ENCODE measurements at regions not wholly inside any gene's neighbourhood (a gene's known extent, or its start where the extent isn't known, plus 50 kb on each side); places are given as distances from the start of the nearest gene placed in this dataset.
A peak's percentile ranks its signal among the peaks of the same experiment; 100 is the strongest.

DNA sequence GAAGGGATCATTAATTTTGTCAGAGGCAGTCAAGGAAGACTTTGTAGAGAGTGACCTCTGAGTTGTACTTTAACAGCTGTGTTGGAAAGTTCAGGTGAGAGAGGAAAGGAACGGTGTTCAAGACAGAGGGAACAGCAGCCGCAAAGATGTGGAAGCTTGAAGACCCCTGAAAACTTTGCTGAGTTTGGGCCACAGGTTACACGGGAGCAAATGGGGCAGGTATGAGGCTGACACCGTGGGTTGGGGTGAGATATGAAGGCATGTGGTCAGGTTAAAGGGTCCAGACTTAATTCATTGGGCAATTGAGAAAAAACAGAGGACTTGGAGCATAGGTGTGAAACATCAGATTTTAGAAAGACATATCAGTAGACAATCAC, 72.0 kb upstream of the SERP2 start:
- TF ChIP-seq CTCF (conservative IDR thresholded peaks at IDR 0.05; ENCODE audit: low read depth, low read length) = no peak
- DNase-seq (ENCODE audit: low read depth) = no peak
- no peak overlapping the region for H3K4me3 ChIP-seq (ENCODE audit: low read depth, low read length)

DNA sequence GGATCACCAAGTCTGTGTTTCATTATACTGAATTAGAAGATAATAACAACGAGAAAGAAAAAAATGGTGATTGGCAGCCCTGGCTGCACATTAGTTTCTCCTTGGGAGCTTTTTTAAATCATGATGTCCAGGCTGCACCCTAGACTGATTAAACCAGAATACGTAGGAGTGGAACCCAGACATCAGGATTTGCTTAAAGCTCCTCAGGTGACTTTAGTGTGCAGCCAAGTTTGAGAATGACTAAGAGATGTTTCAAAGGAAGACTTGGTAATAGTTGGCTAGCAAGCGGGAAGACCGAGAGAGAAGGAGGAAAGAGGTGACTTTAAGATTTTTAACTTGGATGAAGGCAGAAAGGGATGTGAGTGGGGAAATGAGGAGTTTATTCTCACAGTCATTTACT, 71.4 kb upstream of the SERP2 start:
- no peak for TF ChIP-seq CTCF (conservative IDR thresholded peaks at IDR 0.05; ENCODE audit: low read depth, low read length)
- no peak for DNase-seq (ENCODE audit: low read depth)
- H3K4me3 ChIP-seq (ENCODE audit: low read depth, low read length) = no peak overlapping the region

- H3K4me3 ChIP-seq (ENCODE audit: low read depth, low read length) = no peak overlapping the region
- no peak for TF ChIP-seq CTCF (conservative IDR thresholded peaks at IDR 0.05; ENCODE audit: low read depth, low read length)
- DNase-seq (ENCODE audit: low read depth) = no peak
Observed at GRCh38 chr13:44302940-44303575, 70.6 kb upstream of the SERP2 start.

- TF ChIP-seq CTCF (conservative IDR thresholded peaks at IDR 0.05; ENCODE audit: low read depth, low read length) = no peak
- DNase-seq (ENCODE audit: low read depth) = peak; percentile 43
- H3K4me3 ChIP-seq (ENCODE audit: low read depth, low read length) = no peak overlapping the region
Observed at GRCh38 chr13:44303681-44304432, 69.8 kb upstream of the SERP2 start.

DNA sequence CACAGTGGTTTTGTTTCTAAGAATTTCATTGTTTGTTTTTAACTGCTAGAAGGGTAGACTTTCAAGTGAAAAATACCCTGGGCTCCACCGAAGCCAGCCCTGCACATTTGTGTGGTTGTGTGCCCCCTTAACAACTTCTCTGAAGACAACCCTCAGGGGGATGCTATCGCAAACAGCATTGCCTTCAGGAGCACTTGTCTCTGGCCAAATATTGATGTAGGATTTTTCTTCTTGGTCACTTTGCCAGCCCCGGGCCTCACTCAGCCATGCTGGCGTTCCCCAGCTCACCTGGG, 69.2 kb upstream of the SERP2 start:
- TF ChIP-seq CTCF (conservative IDR thresholded peaks at IDR 0.05; ENCODE audit: low read depth, low read length) = no peak
- no peak overlapping the region for H3K4me3 ChIP-seq (ENCODE audit: low read depth, low read length)
- no peak for DNase-seq (ENCODE audit: low read depth)

GRCh38 chr13:44305286-44305685, 68.3 kb upstream of the SERP2 start:
- no peak overlapping the region for H3K4me3 ChIP-seq (ENCODE audit: low read depth, low read length)
- DNase-seq (ENCODE audit: low read depth) = no peak
- TF ChIP-seq CTCF (conservative IDR thresholded peaks at IDR 0.05; ENCODE audit: low read depth, low read length) = no peak

GRCh38 chr13:44305917-44306370, 67.7 kb upstream of the SERP2 start:
- TF ChIP-seq CTCF (conservative IDR thresholded peaks at IDR 0.05; ENCODE audit: low read depth, low read length) = no peak
- H3K4me3 ChIP-seq (ENCODE audit: low read depth, low read length) = no peak overlapping the region
- DNase-seq (ENCODE audit: low read depth) = peak; percentile 39
